NCI-H2171 treated with DMSO at 0.1 percent for 48 hours (cell line): ENCODE measurements at regions not wholly inside any gene's neighbourhood (a gene's known extent, or its start where the extent isn't known, plus 50 kb on each side); places are given as distances from the start of the nearest gene placed in this dataset.
A peak's percentile ranks its signal among the peaks of the same experiment; 100 is the strongest.

Source experiments
- DNase-seq: peaks from one replicate; lab custom pipeline; 2025; lab: John Stamatoyannopoulos, UW

GRCh38 chr5:2131826-2132496 lies 249.2 kb upstream of the IRX4 start:
- DNase-seq, result no peak

- no peak for DNase-seq
Measured at GRCh38 chr5:2131196-2131595, 248.5 kb upstream of the IRX4 start.

- no peak for DNase-seq
Measured at GRCh38 chr5:2130361-2130760, 247.6 kb upstream of the IRX4 start.

- no peak for DNase-seq
Measured at GRCh38 chr5:2129568-2130272, 247.0 kb upstream of the IRX4 start.

- DNase-seq, result peak; percentile 98
Measured at GRCh38 chr5:2128686-2129355, 246.1 kb upstream of the IRX4 start.

- DNase-seq, result no peak
Measured at GRCh38 chr5:2126512-2126911, 243.8 kb upstream of the IRX4 start.

GRCh38 chr5:2125901-2126265 lies 243.2 kb upstream of the IRX4 start:
- DNase-seq, result no peak

- no peak for DNase-seq
Measured at GRCh38 chr5:2125171-2125900, 242.6 kb upstream of the IRX4 start.

- no peak for DNase-seq
Measured at GRCh38 chr5:2124434-2125170, 241.9 kb upstream of the IRX4 start.

- DNase-seq, result no peak
Measured at GRCh38 chr5:2123874-2124273, 241.1 kb upstream of the IRX4 start.

GRCh38 chr5:2120361-2120760 lies 237.6 kb upstream of the IRX4 start:
- no peak for DNase-seq

GRCh38 chr5:2119573-2119972 lies 236.8 kb upstream of the IRX4 start:
- DNase-seq, result no peak

- peak; percentile 18 for DNase-seq
Measured at GRCh38 chr5:2113348-2114131, 230.8 kb upstream of the IRX4 start.

- peak; percentile 86 for DNase-seq
Measured at GRCh38 chr5:2112173-2113025, 229.7 kb upstream of the IRX4 start.

GRCh38 chr5:2111569-2112105 lies 228.9 kb upstream of the IRX4 start:
- no peak for DNase-seq

- no peak for DNase-seq
Measured at GRCh38 chr5:2110934-2111462, 228.3 kb upstream of the IRX4 start.

GRCh38 chr5:2110137-2110933 lies 227.6 kb upstream of the IRX4 start:
- no peak for DNase-seq

GRCh38 chr5:2109566-2109965 lies 226.8 kb upstream of the IRX4 start:
- DNase-seq, result no peak

- DNase-seq, result no peak
Measured at GRCh38 chr5:2106721-2107120, 224.0 kb upstream of the IRX4 start.
